ENCODE measurements at regions not wholly inside any gene's neighbourhood (a gene's known extent, or its start where the extent isn't known, plus 50 kb on each side); places are given as distances from the start of the nearest gene placed in this dataset.

- Histone ChIP-seq H2AFZ (ENCODE audit: low read length) (no peak overlapping the region), H3K27ac (ENCODE audit: low read length) (no peak overlapping the region), H3K4me3 (ENCODE audit: low read length) (no peak overlapping the region)
Observed at GRCh38 chr2:7825591-7826312, 856.1 kb upstream of the ID2 start.

GRCh38 chr2:7826656-7827055 lies 855.2 kb upstream of the ID2 start:
- H3K4me1 ChIP-seq (ENCODE audit: low read length): no peaks in the 10 kb centered on the region
- H3K9ac ChIP-seq (ENCODE audit: low read length): no peak overlapping the region
- H3K27ac ChIP-seq (ENCODE audit: low read length): no peak overlapping the region
- TF ChIP-seq EZH2phosphoT487 (IDR thresholded peaks at IDR 0.05; ENCODE audit: low read length): no peak
- no peak for TF ChIP-seq EZH2 (optimal IDR thresholded peaks at IDR 0.05; ENCODE audit: low read depth, low read length)
- TF ChIP-seq CTCF (IDR thresholded peaks at IDR 0.05; ENCODE audit: low read length): no peak
- no peak overlapping the region for H2AFZ ChIP-seq (ENCODE audit: low read length)
- H3K9me3 ChIP-seq (replicated peaks; ENCODE audit: insufficient read depth, low read length): no peaks in the 10 kb centered on the region
- H4K20me1 ChIP-seq (ENCODE audit: insufficient read depth, low read length): no peaks in the 10 kb centered on the region
- no peaks in the 10 kb centered on the region for H3K9me2 ChIP-seq (replicated peaks; ENCODE audit: insufficient read depth, low read length)
- H3F3A ChIP-seq (ENCODE audit: insufficient read depth, low read length): no peaks in the 10 kb centered on the region
- no peak overlapping the region for H3K4me2 ChIP-seq (ENCODE audit: low read depth, low read length)
- no peaks in the 10 kb centered on the region for H3K79me2 ChIP-seq (ENCODE audit: low read length)
- H3K36me3 ChIP-seq (replicated peaks; ENCODE audit: insufficient read depth, low read length): no peaks in the 10 kb centered on the region
- DNase-seq: no peak
- H3K4me3 ChIP-seq (ENCODE audit: low read length): no peak overlapping the region
- no peaks in the 10 kb centered on the region for H3K27me3 ChIP-seq (replicated peaks; ENCODE audit: insufficient read depth, low read length)

More at GRCh38 chr2:7825591-7826312, 856.1 kb upstream of the ID2 start:
- no peaks in the 10 kb centered on the region for H3K36me3 ChIP-seq (replicated peaks; ENCODE audit: insufficient read depth, low read length)
- DNase-seq: peak; percentile 40
- H3K9me2 ChIP-seq (replicated peaks; ENCODE audit: insufficient read depth, low read length): no peaks in the 10 kb centered on the region
- no peaks in the 10 kb centered on the region for H3F3A ChIP-seq (ENCODE audit: insufficient read depth, low read length)
- H3K27me3 ChIP-seq (replicated peaks; ENCODE audit: insufficient read depth, low read length): no peaks in the 10 kb centered on the region
- H3K4me2 ChIP-seq (ENCODE audit: low read depth, low read length): no peak overlapping the region
- H3K79me2 ChIP-seq (ENCODE audit: low read length): no peaks in the 10 kb centered on the region
- TF ChIP-seq EZH2 (optimal IDR thresholded peaks at IDR 0.05; ENCODE audit: low read depth, low read length) (no peak), EZH2phosphoT487 (IDR thresholded peaks at IDR 0.05; ENCODE audit: low read length) (no peak), CTCF (IDR thresholded peaks at IDR 0.05; ENCODE audit: low read length) (no peak)
- H3K4me1 ChIP-seq (ENCODE audit: low read length): no peaks in the 10 kb centered on the region
- no peaks in the 10 kb centered on the region for H3K9me3 ChIP-seq (replicated peaks; ENCODE audit: insufficient read depth, low read length)
- no peak overlapping the region for H3K9ac ChIP-seq (ENCODE audit: low read length)
- H4K20me1 ChIP-seq (ENCODE audit: insufficient read depth, low read length): no peaks in the 10 kb centered on the region

- H2AFZ ChIP-seq (ENCODE audit: low read length): no peak overlapping the region
Observed at GRCh38 chr2:7829241-7829640, 852.6 kb upstream of the ID2 start.

More at GRCh38 chr2:7829241-7829640, 852.6 kb upstream of the ID2 start:
- no peaks in the 10 kb centered on the region for H3K36me3 ChIP-seq (replicated peaks; ENCODE audit: insufficient read depth, low read length)
- no peak overlapping the region for H3K4me3 ChIP-seq (ENCODE audit: low read length)
- no peaks in the 10 kb centered on the region for H3F3A ChIP-seq (ENCODE audit: insufficient read depth, low read length)
- TF ChIP-seq EZH2phosphoT487 (IDR thresholded peaks at IDR 0.05; ENCODE audit: low read length): no peak
- no peak for TF ChIP-seq EZH2 (optimal IDR thresholded peaks at IDR 0.05; ENCODE audit: low read depth, low read length)
- no peak for TF ChIP-seq CTCF (IDR thresholded peaks at IDR 0.05; ENCODE audit: low read length)
- no peaks in the 10 kb centered on the region for H3K27me3 ChIP-seq (replicated peaks; ENCODE audit: insufficient read depth, low read length)
- no peak overlapping the region for H3K27ac ChIP-seq (ENCODE audit: low read length)
- H3K4me1 ChIP-seq (ENCODE audit: low read length): no peaks in the 10 kb centered on the region
- H3K79me2 ChIP-seq (ENCODE audit: low read length): no peaks in the 10 kb centered on the region
- no peak overlapping the region for H3K9ac ChIP-seq (ENCODE audit: low read length)
- DNase-seq: no peak
- no peaks in the 10 kb centered on the region for H3K9me3 ChIP-seq (replicated peaks; ENCODE audit: insufficient read depth, low read length)
- H3K9me2 ChIP-seq (replicated peaks; ENCODE audit: insufficient read depth, low read length): no peaks in the 10 kb centered on the region
- no peaks in the 10 kb centered on the region for H4K20me1 ChIP-seq (ENCODE audit: insufficient read depth, low read length)
- no peak overlapping the region for H3K4me2 ChIP-seq (ENCODE audit: low read depth, low read length)
